ENCODE measurements at regions not wholly inside any gene's neighbourhood (a gene's known extent, or its start where the extent isn't known, plus 50 kb on each side); places are given as distances from the start of the nearest gene placed in this dataset.

DNA sequence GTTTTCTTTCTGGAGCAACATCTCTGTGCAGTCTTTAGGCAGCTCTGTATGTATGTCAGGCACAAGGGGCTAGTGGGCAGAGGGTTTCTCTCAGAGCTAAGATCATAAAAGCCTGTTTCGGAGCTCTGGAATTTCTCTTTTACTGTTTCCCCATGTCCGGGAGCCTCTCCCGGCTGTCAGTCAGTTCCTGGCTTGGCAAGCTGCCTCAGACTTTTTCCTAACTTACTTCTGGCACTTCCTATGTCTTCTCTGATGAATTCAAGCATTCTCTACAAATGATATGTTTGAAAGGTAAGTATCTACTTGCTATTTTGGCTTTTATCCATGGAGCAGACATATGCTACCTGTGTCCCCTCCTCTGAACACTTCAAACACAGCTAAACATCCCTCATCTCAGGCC, 129.3 kb upstream of the PGRMC2 start:
- no peak for TF ChIP-seq FOXA3 (CRISPR knock-in tag; conservative IDR thresholded peaks at IDR 0.05 in 1 of 2, IDR thresholded peaks at IDR 0.05 in 1 of 2)
- no peak for TF ChIP-seq MAZ (CRISPR knock-in tag; conservative IDR thresholded peaks at IDR 0.05 in 1 of 2, IDR thresholded peaks at IDR 0.05 in 1 of 2)
- TF ChIP-seq TCF7L2 (IDR thresholded peaks at IDR 0.05; ENCODE audit: low read depth, low read length) = no peak
- TF ChIP-seq, protein P1, sequence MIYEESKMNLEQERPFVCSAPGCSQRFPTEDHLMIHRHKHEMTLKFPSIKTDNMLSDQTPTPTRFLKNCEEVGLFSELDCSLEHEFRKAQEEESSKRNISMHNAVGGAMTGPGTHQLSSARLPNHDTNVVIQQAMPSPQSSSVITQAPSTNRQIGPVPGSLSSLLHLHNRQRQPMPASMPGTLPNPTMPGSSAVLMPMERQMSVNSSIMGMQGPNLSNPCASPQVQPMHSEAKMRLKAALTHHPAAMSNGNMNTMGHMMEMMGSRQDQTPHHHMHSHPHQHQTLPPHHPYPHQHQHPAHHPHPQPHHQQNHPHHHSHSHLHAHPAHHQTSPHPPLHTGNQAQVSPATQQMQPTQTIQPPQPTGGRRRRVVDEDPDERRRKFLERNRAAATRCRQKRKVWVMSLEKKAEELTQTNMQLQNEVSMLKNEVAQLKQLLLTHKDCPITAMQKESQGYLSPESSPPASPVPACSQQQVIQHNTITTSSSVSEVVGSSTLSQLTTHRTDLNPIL (CRISPR knock-in tag; IDR thresholded peaks at IDR 0.05) = no peak
- TF ChIP-seq RAD21 (CRISPR knock-in tag; conservative IDR thresholded peaks at IDR 0.05 in 1 of 2, IDR thresholded peaks at IDR 0.05 in 1 of 2) = no peak
- no peak for TF ChIP-seq ZNF175 (CRISPR knock-in tag; IDR thresholded peaks at IDR 0.05; ENCODE audit: low read depth)
- TF ChIP-seq, protein P2, sequence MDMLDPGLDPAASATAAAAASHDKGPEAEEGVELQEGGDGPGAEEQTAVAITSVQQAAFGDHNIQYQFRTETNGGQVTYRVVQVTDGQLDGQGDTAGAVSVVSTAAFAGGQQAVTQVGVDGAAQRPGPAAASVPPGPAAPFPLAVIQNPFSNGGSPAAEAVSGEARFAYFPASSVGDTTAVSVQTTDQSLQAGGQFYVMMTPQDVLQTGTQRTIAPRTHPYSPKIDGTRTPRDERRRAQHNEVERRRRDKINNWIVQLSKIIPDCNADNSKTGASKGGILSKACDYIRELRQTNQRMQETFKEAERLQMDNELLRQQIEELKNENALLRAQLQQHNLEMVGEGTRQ (CRISPR knock-in tag; IDR thresholded peaks at IDR 0.05) = no peak
- no peak for TF ChIP-seq MXI1 (IDR thresholded peaks at IDR 0.05; ENCODE audit: low read depth, low read length)
- no peak for TF ChIP-seq ZNF146 (CRISPR knock-in tag; IDR thresholded peaks at IDR 0.05; ENCODE audit: unreplicated experiment)
- TF ChIP-seq, protein P3, sequence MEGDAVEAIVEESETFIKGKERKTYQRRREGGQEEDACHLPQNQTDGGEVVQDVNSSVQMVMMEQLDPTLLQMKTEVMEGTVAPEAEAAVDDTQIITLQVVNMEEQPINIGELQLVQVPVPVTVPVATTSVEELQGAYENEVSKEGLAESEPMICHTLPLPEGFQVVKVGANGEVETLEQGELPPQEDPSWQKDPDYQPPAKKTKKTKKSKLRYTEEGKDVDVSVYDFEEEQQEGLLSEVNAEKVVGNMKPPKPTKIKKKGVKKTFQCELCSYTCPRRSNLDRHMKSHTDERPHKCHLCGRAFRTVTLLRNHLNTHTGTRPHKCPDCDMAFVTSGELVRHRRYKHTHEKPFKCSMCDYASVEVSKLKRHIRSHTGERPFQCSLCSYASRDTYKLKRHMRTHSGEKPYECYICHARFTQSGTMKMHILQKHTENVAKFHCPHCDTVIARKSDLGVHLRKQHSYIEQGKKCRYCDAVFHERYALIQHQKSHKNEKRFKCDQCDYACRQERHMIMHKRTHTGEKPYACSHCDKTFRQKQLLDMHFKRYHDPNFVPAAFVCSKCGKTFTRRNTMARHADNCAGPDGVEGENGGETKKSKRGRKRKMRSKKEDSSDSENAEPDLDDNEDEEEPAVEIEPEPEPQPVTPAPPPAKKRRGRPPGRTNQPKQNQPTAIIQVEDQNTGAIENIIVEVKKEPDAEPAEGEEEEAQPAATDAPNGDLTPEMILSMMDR (IDR thresholded peaks at IDR 0.05 in 2 of 3, conservative IDR thresholded peaks at IDR 0.05 in 1 of 3; ENCODE audit: insufficient read depth in 2 of 3, low read depth in 1 of 3, low read length in 3 of 3) = no peak
- TF ChIP-seq, protein P4, sequence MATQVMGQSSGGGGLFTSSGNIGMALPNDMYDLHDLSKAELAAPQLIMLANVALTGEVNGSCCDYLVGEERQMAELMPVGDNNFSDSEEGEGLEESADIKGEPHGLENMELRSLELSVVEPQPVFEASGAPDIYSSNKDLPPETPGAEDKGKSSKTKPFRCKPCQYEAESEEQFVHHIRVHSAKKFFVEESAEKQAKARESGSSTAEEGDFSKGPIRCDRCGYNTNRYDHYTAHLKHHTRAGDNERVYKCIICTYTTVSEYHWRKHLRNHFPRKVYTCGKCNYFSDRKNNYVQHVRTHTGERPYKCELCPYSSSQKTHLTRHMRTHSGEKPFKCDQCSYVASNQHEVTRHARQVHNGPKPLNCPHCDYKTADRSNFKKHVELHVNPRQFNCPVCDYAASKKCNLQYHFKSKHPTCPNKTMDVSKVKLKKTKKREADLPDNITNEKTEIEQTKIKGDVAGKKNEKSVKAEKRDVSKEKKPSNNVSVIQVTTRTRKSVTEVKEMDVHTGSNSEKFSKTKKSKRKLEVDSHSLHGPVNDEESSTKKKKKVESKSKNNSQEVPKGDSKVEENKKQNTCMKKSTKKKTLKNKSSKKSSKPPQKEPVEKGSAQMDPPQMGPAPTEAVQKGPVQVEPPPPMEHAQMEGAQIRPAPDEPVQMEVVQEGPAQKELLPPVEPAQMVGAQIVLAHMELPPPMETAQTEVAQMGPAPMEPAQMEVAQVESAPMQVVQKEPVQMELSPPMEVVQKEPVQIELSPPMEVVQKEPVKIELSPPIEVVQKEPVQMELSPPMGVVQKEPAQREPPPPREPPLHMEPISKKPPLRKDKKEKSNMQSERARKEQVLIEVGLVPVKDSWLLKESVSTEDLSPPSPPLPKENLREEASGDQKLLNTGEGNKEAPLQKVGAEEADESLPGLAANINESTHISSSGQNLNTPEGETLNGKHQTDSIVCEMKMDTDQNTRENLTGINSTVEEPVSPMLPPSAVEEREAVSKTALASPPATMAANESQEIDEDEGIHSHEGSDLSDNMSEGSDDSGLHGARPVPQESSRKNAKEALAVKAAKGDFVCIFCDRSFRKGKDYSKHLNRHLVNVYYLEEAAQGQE (IDR thresholded peaks at IDR 0.05; ENCODE audit: borderline replicate concordance) = no peak
- TF ChIP-seq, protein P4 (CRISPR knock-in tag; IDR thresholded peaks at IDR 0.05; ENCODE audit: low read depth) = no peak
